ENCODE measurements at regions not wholly inside any gene's neighbourhood (a gene's known extent, or its start where the extent isn't known, plus 50 kb on each side); places are given as distances from the start of the nearest gene placed in this dataset.

DNA sequence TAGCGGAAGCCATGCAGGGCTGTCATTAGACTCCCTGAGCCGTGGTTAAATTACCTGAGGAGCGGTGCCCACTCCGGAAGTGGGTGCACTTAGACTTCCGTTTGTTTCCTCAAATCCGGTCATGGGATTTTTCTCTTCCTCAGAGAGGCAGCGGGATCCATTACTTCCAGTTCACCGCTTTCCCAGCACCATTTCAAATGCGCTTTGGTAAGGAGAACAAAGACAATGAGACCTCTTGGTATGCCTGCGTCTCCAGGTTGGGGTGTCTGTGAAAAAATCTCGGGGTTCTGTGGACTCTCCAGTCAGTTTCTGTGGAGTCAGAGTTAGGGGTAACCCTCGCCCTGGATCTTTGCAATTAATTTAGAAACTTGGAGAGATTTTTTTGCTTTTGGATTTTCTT is 132.3 kb upstream of the PTPRG start:
- TF ChIP-seq NR2C2 (CRISPR knock-in tag; IDR thresholded peaks at IDR 0.05) (no peak), ZNF423 (CRISPR knock-in tag; IDR thresholded peaks at IDR 0.05) (no peak), JUN (CRISPR knock-in tag; IDR thresholded peaks at IDR 0.05) (no peak), TEAD4 (CRISPR knock-in tag; IDR thresholded peaks at IDR 0.05) (no peak)
- TF ChIP-seq, protein P1, sequence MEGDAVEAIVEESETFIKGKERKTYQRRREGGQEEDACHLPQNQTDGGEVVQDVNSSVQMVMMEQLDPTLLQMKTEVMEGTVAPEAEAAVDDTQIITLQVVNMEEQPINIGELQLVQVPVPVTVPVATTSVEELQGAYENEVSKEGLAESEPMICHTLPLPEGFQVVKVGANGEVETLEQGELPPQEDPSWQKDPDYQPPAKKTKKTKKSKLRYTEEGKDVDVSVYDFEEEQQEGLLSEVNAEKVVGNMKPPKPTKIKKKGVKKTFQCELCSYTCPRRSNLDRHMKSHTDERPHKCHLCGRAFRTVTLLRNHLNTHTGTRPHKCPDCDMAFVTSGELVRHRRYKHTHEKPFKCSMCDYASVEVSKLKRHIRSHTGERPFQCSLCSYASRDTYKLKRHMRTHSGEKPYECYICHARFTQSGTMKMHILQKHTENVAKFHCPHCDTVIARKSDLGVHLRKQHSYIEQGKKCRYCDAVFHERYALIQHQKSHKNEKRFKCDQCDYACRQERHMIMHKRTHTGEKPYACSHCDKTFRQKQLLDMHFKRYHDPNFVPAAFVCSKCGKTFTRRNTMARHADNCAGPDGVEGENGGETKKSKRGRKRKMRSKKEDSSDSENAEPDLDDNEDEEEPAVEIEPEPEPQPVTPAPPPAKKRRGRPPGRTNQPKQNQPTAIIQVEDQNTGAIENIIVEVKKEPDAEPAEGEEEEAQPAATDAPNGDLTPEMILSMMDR (IDR thresholded peaks at IDR 0.05): no peak
- TF ChIP-seq, protein P2, sequence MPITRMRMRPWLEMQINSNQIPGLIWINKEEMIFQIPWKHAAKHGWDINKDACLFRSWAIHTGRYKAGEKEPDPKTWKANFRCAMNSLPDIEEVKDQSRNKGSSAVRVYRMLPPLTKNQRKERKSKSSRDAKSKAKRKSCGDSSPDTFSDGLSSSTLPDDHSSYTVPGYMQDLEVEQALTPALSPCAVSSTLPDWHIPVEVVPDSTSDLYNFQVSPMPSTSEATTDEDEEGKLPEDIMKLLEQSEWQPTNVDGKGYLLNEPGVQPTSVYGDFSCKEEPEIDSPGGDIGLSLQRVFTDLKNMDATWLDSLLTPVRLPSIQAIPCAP (CRISPR knock-in tag; IDR thresholded peaks at IDR 0.05): no peak
- TF ChIP-seq, protein P3, sequence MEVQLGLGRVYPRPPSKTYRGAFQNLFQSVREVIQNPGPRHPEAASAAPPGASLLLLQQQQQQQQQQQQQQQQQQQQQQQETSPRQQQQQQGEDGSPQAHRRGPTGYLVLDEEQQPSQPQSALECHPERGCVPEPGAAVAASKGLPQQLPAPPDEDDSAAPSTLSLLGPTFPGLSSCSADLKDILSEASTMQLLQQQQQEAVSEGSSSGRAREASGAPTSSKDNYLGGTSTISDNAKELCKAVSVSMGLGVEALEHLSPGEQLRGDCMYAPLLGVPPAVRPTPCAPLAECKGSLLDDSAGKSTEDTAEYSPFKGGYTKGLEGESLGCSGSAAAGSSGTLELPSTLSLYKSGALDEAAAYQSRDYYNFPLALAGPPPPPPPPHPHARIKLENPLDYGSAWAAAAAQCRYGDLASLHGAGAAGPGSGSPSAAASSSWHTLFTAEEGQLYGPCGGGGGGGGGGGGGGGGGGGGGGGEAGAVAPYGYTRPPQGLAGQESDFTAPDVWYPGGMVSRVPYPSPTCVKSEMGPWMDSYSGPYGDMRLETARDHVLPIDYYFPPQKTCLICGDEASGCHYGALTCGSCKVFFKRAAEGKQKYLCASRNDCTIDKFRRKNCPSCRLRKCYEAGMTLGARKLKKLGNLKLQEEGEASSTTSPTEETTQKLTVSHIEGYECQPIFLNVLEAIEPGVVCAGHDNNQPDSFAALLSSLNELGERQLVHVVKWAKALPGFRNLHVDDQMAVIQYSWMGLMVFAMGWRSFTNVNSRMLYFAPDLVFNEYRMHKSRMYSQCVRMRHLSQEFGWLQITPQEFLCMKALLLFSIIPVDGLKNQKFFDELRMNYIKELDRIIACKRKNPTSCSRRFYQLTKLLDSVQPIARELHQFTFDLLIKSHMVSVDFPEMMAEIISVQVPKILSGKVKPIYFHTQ (CRISPR knock-in tag; IDR thresholded peaks at IDR 0.05): no peak
